ENCODE measurements at regions not wholly inside any gene's neighbourhood (a gene's known extent, or its start where the extent isn't known, plus 50 kb on each side); places are given as distances from the start of the nearest gene placed in this dataset.

DNA sequence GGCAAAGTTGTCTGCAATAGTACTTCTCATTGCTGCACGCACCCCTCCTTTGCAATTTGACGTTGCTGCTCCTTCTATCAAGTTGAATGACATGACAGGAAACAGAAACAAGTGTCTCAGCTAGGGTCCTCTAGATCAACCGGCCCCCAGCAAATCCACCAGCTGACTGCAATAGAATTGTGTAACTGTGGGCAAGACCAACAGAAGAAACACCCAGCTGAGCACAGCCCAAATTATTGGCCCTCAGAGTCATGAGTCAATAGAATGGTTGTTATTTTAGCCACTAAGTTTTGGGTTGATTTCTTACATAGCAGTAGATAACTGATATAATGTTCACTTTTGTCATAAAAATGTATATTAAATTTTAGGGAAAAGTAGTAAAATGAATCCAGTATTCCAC, 202.7 kb downstream of the MAFB start:
- DNase-seq: no peak

DNA sequence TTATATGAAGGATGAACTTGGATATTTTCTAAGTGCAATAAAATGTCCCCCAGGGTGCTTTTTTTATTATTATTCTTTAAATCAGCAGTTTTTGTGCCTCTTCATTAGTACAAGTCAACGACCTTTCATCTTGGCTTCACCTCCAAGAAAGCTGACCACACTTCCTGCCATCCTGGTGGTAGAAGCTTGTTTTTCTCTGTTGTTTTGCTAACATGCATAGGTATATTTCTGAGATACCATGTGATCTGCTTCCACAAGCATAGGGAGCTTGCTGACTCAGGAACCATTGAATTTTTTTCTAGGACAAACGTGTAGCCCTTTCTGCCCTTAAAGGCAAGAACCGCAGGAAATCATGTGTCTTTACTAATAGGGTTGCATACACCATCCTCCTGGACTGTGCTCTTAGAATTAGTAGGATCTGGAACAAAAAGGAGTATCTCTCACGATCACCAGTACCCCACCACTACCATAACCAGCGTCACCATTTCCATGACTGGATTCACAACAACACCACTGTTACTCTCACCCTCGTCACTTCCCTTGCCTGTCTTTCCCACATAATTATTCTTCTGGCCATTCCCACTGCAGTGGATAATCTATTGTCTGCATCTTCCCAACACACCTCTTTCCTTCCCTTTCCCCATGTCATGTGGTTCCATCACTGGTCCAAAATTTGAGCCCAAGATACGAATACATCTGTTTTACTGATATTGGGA, 207.1 kb downstream of the MAFB start:
- DNase-seq: no peak

- no peak for DNase-seq
These were observed 207.7 kb downstream of the MAFB start for GRCh38 chr20:40481337-40481736.

GRCh38 chr20:40477805-40478204, 211.2 kb downstream of the MAFB start:
- no peak for DNase-seq

GRCh38 chr20:40476461-40476860, 212.6 kb downstream of the MAFB start:
- DNase-seq: no peak

DNA sequence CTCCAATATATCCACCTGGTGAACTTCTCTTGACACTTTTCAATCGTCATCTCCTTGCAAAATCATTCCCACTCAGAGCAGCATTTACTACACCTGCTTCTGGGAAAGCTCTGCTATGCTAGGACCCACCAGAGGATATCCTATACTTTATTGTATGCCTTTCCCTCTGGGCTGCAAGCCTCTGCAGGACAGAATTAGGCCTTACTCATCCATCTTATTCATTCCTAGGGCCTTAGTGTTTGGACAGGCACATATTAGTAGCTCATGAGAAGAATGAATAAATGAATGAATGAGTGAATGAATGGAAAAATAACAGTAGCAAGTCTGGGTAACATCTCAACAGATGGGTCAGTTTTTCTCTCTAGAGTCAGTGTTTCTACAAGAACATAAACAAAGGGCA, 216.1 kb downstream of the MAFB start:
- no peak for DNase-seq

- no peak for DNase-seq
These were observed 217.8 kb downstream of the MAFB start for GRCh38 chr20:40471261-40471629.

DNA sequence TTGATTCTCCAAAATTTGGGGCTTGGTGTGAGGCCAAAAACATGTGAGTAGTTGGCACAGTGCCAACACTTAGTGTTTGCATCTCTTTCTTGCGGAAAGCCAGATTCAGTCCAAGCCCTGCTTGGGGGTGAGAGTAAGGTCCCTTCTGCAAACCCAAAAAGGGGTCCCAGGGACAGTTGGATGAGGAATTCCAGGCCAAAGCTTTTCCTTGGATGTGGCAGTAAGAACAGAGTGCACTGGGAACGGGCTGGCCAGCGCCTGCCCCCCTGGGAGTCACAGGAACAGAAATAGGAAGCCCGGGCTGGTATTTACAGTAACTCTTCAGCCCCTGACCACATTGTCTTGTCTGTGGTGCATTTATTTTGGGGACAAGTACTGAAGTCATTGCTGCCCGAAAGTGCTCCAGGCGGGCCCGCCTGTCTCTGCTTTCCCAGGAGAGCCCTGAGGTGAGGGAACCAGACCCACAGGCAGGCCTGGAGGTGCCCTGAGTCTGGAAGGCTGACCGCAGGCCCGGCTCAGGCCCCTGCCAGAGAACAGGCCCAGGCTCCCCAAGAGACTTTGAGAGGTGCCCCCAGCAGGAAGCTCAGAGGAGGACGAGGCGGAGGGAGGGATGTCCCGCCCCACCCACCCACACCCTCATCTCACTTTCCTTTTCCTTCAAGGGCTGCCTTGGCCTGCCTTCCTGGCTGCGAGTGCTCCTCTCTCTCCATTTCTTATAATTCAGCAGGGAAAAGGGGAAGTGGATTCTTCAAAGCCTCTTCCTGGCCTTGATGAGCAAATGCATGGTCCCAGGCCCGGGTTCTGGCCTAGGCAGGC, 218.4 kb downstream of the MAFB start:
- no peak for DNase-seq

- no peak for DNase-seq
These were observed 220.3 kb downstream of the MAFB start for GRCh38 chr20:40468759-40469158.

GRCh38 chr20:40467703-40468411, 221.2 kb downstream of the MAFB start:
- no peak for DNase-seq

- DNase-seq: no peak
These were observed 222.0 kb downstream of the MAFB start for GRCh38 chr20:40467067-40467466.

- DNase-seq: no peak
These were observed 224.3 kb downstream of the MAFB start for GRCh38 chr20:40464731-40465208.

GRCh38 chr20:40463171-40463570, 225.9 kb downstream of the MAFB start:
- DNase-seq: no peak

- DNase-seq: no peak
These were observed 226.5 kb downstream of the MAFB start for GRCh38 chr20:40462566-40462965.

DNA sequence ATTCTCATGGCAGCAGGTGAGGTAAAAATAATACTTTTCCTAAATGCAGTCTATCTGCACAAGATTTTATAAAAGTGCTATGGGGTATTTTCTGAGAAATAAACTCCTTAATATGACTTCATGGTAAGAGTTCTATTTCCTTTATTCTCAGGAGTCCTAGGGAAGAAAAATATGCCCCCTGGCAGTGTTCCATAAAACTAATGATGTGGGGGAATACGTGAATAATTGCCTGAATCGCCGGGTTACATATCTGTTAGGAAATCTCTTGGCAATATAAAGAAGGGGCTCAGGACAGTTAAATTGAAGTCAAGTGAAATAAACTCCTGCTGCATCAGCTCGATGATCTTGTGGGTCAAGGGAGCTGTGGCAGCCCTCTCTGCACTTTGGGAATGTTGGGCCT, 229.7 kb downstream of the MAFB start:
- no peak for DNase-seq

- no peak for DNase-seq
These were observed 231.6 kb downstream of the MAFB start for GRCh38 chr20:40457404-40457803.

DNA sequence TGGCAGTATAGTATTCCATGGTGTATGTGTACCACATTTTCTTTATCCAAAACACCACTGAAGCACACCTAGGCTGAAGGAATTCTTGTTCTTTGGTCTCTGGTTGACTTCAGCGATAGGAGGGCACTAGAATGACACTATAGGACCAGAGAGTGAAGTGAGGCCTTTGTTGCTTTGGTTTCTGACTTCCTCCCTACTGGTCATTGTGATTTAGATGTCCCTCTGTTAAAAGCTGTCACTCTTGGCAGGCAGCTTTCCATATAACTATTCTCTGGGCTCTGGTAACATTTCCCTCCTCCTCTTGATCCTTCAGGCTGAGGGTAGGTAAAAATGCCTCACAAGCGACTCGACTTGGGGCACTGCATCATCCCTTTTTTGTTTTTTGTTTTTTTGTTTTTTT, 236.3 kb downstream of the MAFB start:
- no peak for DNase-seq

- DNase-seq: no peak
These were observed 237.5 kb downstream of the MAFB start for GRCh38 chr20:40451552-40451951.

GRCh38 chr20:40449974-40450616, 238.9 kb downstream of the MAFB start:
- DNase-seq: no peak

GRCh38 chr20:40449144-40449690, 239.8 kb downstream of the MAFB start:
- no peak for DNase-seq

- DNase-seq: no peak
These were observed 242.1 kb downstream of the MAFB start for GRCh38 chr20:40446888-40447287.

- DNase-seq: no peak
These were observed 244.5 kb downstream of the MAFB start for GRCh38 chr20:40444516-40444915.

- DNase-seq: no peak
These were observed 245.3 kb downstream of the MAFB start for GRCh38 chr20:40443753-40444152.
